IMR-90 (cell line): ENCODE measurements at regions not wholly inside any gene's neighbourhood (a gene's known extent, or its start where the extent isn't known, plus 50 kb on each side); places are given as distances from the start of the nearest gene placed in this dataset.

ENCODE experiments used
- ATAC-seq: fragments of 200-7000 bp; cut with Tn5 transposase; 2 replicates; pipeline ENCODE4 v1.9.1; 2020; ENCODE audit warnings: low read depth, mild to moderate bottlenecking, moderate library complexity
- BruUV-seq: library from RNA; stranded (reverse); fragments of 400-500 nt; replicated peaks from 2 replicates; lab custom pipeline; 2021; lab: Mats Ljungman, UMichigan
- CTCF ChIA-PET: fragments of 300-600 bp; formaldehyde crosslinking; extraction: SDS; loops from one replicate; lab custom pipeline; 2021; ENCODE audit warnings: antibody characterized with exemption; lab: Yijun Ruan, JAX
- POLR2A ChIA-PET: fragments of 300-600 bp; sonication (Branson Sonifier 250); formaldehyde crosslinking; loops from one replicate; lab custom pipeline; 2022; ENCODE audit warnings: antibody characterized with exemption; ENCODE audit not compliant: unreplicated experiment; lab: Charles Lee
- DNase-seq: peaks from one replicate; pipeline ENCODE4 v3.0.0; 2013
- H2AFZ ChIP-seq: replicated peaks from 2 replicates; pipeline ENCODE3; 2013; ENCODE audit warnings: low read length, mild to moderate bottlenecking; ENCODE audit not compliant: poor library complexity
- H2AK5ac ChIP-seq: 2 replicates; pipeline ENCODE4 v1.6.1; 2013; ENCODE audit warnings: low read depth, low read length, inconsistent platforms
- H2AK9ac ChIP-seq: replicated peaks from 2 replicates; pipeline ENCODE3; 2013; ENCODE audit warnings: mild to moderate bottlenecking, low read depth, low read length, moderate library complexity; ENCODE audit not compliant: poor library complexity
- H2BK120ac ChIP-seq: 2 replicates; pipeline ENCODE4 v1.6.1; 2013; ENCODE audit warnings: low read depth, low read length, inconsistent platforms
- H2BK15ac ChIP-seq: 3 replicates; pipeline ENCODE4 v1.6.1; 2013; ENCODE audit warnings: low read depth, low read length, inconsistent platforms
- H2BK20ac ChIP-seq: 2 replicates; pipeline ENCODE4 v1.6.1; 2013; ENCODE audit warnings: low read depth, mild to moderate bottlenecking, inconsistent platforms, low read length, moderate library complexity
- H2BK5ac ChIP-seq: 2 replicates; pipeline ENCODE4 v1.6.1; 2013; ENCODE audit warnings: mild to moderate bottlenecking, low read depth, low read length, inconsistent platforms; ENCODE audit not compliant: poor library complexity, severe bottlenecking
- H3K14ac ChIP-seq: replicated peaks from 2 replicates; pipeline ENCODE4 v1.6.1; 2013; ENCODE audit warnings: low read depth, low read length, inconsistent platforms
- H3K18ac ChIP-seq: 2 replicates; pipeline ENCODE4 v1.6.1; 2013; ENCODE audit warnings: low read depth, low read length, control low read depth
- H3K23ac ChIP-seq: 2 replicates; pipeline ENCODE4 v1.6.1; 2013; ENCODE audit warnings: low read depth, low read length, inconsistent platforms
- H3K27ac ChIP-seq: 2 replicates; pipeline ENCODE4 v1.5.1; 2013; ENCODE audit warnings: mild to moderate bottlenecking, control low read depth, low read length; ENCODE audit not compliant: insufficient read depth
- H3K27me3 ChIP-seq: 2 replicates; pipeline ENCODE4 v1.6.1; 2013; ENCODE audit warnings: low read length; ENCODE audit not compliant: control insufficient read depth, insufficient read depth
- H3K36me3 ChIP-seq: 2 replicates; pipeline ENCODE4 v1.6.1; 2013; ENCODE audit warnings: low read length, mixed read lengths; ENCODE audit not compliant: control insufficient read depth, insufficient read depth
- H3K4ac ChIP-seq: 2 replicates; pipeline ENCODE4 v1.6.1; 2013; ENCODE audit warnings: low read depth, low read length, inconsistent platforms
- H3K4me1 ChIP-seq: 2 replicates; pipeline ENCODE4 v1.6.1; 2013; ENCODE audit warnings: low read length, mixed read lengths; ENCODE audit not compliant: control insufficient read depth, insufficient read depth
- H3K4me2 ChIP-seq: 2 replicates; pipeline ENCODE4 v1.6.1; 2013; ENCODE audit warnings: low read depth, mild to moderate bottlenecking, control low read depth, low read length, moderate library complexity
- H3K4me3 ChIP-seq: 2 replicates; pipeline ENCODE4 v1.5.1; 2013; ENCODE audit warnings: low read depth, mild to moderate bottlenecking, control low read depth, low read length, moderate library complexity; ENCODE audit not compliant: insufficient read depth
- H3K56ac ChIP-seq: 2 replicates; pipeline ENCODE4 v1.6.1; 2013; ENCODE audit warnings: low read length, inconsistent platforms; ENCODE audit not compliant: insufficient read depth; ENCODE audit errors: extremely low read depth
- H3K79me1 ChIP-seq, 2 experiments: 2 replicates each; pipeline ENCODE4 v1.6.1; 2013; ENCODE audit warnings: low read length in 2 of 2, inconsistent platforms in 1 of 2, low read depth in 1 of 2
- H3K9ac ChIP-seq: 2 replicates; pipeline ENCODE4 v1.6.1; 2013; ENCODE audit warnings: low read depth, low read length, control low read depth
- H3K9me1 ChIP-seq: 2 replicates; pipeline ENCODE4 v1.6.1; 2013; ENCODE audit warnings: low read length, inconsistent platforms; ENCODE audit not compliant: insufficient read depth
- H3K9me3 ChIP-seq: 2 replicates; pipeline ENCODE4 v1.6.1; 2013; ENCODE audit warnings: low read length; ENCODE audit not compliant: control insufficient read depth, insufficient read depth
- H4K20me1 ChIP-seq: 2 replicates; pipeline ENCODE4 v1.6.1; 2013; ENCODE audit warnings: low read length, inconsistent platforms; ENCODE audit not compliant: insufficient read depth
- H4K5ac ChIP-seq: 2 replicates; pipeline ENCODE4 v1.6.1; 2013; ENCODE audit warnings: mild to moderate bottlenecking, low read depth, low read length, control low read depth
- H4K8ac ChIP-seq, 2 experiments: 2 replicates each; pipeline ENCODE4 v1.6.1; 2013; ENCODE audit warnings: low read depth in 2 of 2, low read length in 2 of 2, control low read depth in 1 of 2, inconsistent platforms in 1 of 2
- H4K91ac ChIP-seq: 2 replicates; pipeline ENCODE4 v1.6.1; 2013; ENCODE audit warnings: low read depth, low read length, inconsistent platforms; ENCODE audit not compliant: insufficient read depth
- BHLHE40 ChIP-seq: fragments of 150-350 bp; IDR thresholded peaks from 2 replicates; pipeline ENCODE4 v1.6.1; 2016; ENCODE audit warnings: mild to moderate bottlenecking, low read depth, low read length
- CEBPB ChIP-seq: IDR thresholded peaks from 2 replicates; pipeline ENCODE4 v1.6.1; 2012; ENCODE audit warnings: low read depth, low read length, improper control_type of control experiment
- CHD1 ChIP-seq: IDR thresholded peaks from 2 replicates; pipeline ENCODE4 v1.6.1; 2012; ENCODE audit warnings: low read depth, low read length, improper control_type of control experiment
- CTCF ChIP-seq: conservative IDR thresholded peaks from 2 replicates; pipeline ENCODE4 v1.5.1; 2012; ENCODE audit warnings: mild to moderate bottlenecking, low read depth, low read length, improper control_type of control experiment
- ELK1 ChIP-seq: fragments of 150-350 bp; IDR thresholded peaks from 2 replicates; pipeline ENCODE4 v1.6.1; 2016; ENCODE audit warnings: low read depth, mild to moderate bottlenecking, low read length, moderate library complexity, borderline replicate concordance
- FOS ChIP-seq: fragments of 150-350 bp; IDR thresholded peaks from 2 replicates; pipeline ENCODE4 v1.6.1; 2016; ENCODE audit warnings: low read depth, low read length
- MAFK ChIP-seq: IDR thresholded peaks from 2 replicates; pipeline ENCODE4 v1.6.1; 2012; ENCODE audit warnings: low read depth, low read length, improper control_type of control experiment
- MAZ ChIP-seq: IDR thresholded peaks from 2 replicates; pipeline ENCODE4 v1.6.1; 2012; ENCODE audit warnings: low read depth, mild to moderate bottlenecking, low read length, improper control_type of control experiment, moderate library complexity, borderline replicate concordance
- MXI1 ChIP-seq: IDR thresholded peaks from 2 replicates; pipeline ENCODE4 v1.6.1; 2012; ENCODE audit warnings: low read depth, mild to moderate bottlenecking, low read length, moderate library complexity, borderline replicate concordance
- NFE2L2 ChIP-seq: fragments of 150-350 bp; IDR thresholded peaks from 2 replicates; pipeline ENCODE4 v1.6.1; 2016; ENCODE audit warnings: low read depth, mild to moderate bottlenecking, low read length
- POLR2A ChIP-seq: IDR thresholded peaks from 2 replicates; pipeline ENCODE4 v1.6.1; 2012; ENCODE audit warnings: mild to moderate bottlenecking, low read depth, low read length
- RAD21 ChIP-seq: IDR thresholded peaks from 2 replicates; pipeline ENCODE4 v1.6.1; 2012; ENCODE audit warnings: low read length, improper control_type of control experiment
- RCOR1 ChIP-seq: IDR thresholded peaks from 2 replicates; pipeline ENCODE4 v1.6.1; 2012; ENCODE audit warnings: mild to moderate bottlenecking, low read length, improper control_type of control experiment; ENCODE audit not compliant: insufficient replicate concordance
- RFX5 ChIP-seq: IDR thresholded peaks from 2 replicates; pipeline ENCODE4 v1.8.0; 2012; ENCODE audit warnings: low read depth, mild to moderate bottlenecking, low read length, moderate library complexity
- SMC3 ChIP-seq: fragments of 150-350 bp; IDR thresholded peaks from 2 replicates; pipeline ENCODE4 v1.6.1; 2016; ENCODE audit warnings: low read depth, mild to moderate bottlenecking, antibody characterized with exemption, low read length, moderate library complexity
- USF2 ChIP-seq: fragments of 150-350 bp; IDR thresholded peaks from 2 replicates; pipeline ENCODE4 v1.6.1; 2017; ENCODE audit warnings: mild to moderate bottlenecking, antibody characterized with exemption, low read length, low read depth
- whole genome bisulfite sequencing, 2 experiments: methylation state at CpG; one replicate each; pipeline versions ENCODE4 v1.1.5 to v1.1.7; 2013; ENCODE audit warnings: missing lambda C conversion rate in 2 of 2; ENCODE audit not compliant: insufficient read length in 1 of 2; ENCODE audit errors: extremely low coverage in 2 of 2; 5-methylcytosine and 5-hydroxymethylcytosine counted together
- dilution Hi-C: fragments of 300-500 bp; cut with HindIII; formaldehyde crosslinking; loops from one replicate; pipeline ENCODE4 v1.14.3; 2018; ENCODE audit warnings: low sequenced_read_pairs; ENCODE audit not compliant: unreplicated experiment
- in situ Hi-C: fragments of 300-500 bp; cut with MboI; formaldehyde crosslinking; loops from 3 replicates; pipeline ENCODE4 v1.14.3; 2019; ENCODE audit warnings: low sequenced_read_pairs, inconsistent platforms, mixed read lengths
- intact Hi-C: fragments of 100-400 bp; cut with micrococcal nuclease; formaldehyde crosslinking; loops from 2 replicates; pipeline ENCODE4 v1.10.0; 2022

DNA sequence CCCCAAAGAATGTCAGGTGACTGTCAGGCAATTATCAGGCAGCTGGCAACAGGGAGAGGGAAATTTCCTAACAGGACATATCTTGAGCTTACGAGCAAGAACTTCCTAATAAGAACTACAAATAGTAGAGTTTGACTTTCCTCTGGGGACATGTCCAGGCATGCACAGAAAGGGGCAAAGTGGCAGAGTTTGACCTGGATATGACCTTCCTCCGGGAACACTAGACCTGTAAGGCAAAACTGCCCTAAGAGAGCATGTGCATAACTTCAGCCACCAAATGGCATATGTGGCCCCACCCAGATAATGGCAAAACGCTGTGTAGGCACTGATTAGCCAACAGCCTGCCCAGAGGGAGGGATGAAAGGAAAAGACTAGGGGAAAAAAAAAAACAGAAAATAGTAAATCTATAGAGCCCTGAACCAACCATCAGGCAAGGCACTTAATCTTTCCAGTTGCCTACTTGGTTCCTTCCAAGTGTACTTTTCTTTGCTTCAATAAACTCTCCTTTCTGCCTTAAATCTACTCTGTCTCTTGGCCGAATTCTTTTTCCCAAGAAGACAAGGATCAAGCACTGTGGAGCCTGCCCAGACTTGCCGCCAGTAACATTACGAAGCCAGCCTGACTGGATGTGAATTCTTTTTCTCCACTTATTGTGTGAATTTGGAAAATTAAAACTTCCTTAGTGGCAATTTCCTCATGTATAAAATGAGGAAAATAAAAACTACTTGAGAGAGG is 164.1 kb downstream of the SPTSSA start:
- Histone ChIP-seq H4K20me1 (no peaks in the 10 kb centered on the region), H3K4me2 (no peak overlapping the region), H3K4me3 (no peak overlapping the region), H3K9ac (no peak overlapping the region), H4K91ac (no peak overlapping the region), H2AFZ (no peak overlapping the region), H3K23ac (no peak overlapping the region), H2BK15ac (no peak overlapping the region), H4K8ac (no peak overlapping the region), H3K27ac (no peak overlapping the region), H3K56ac (no peak overlapping the region), H3K4me1 (no peaks in the 10 kb centered on the region), H3K79me1 (no peaks in the 10 kb centered on the region), H3K36me3 (no peaks in the 10 kb centered on the region), H4K5ac (no peak overlapping the region), H2BK5ac (no peak overlapping the region), H3K9me3 (no peaks in the 10 kb centered on the region), H3K4ac (no peak overlapping the region), H2AK5ac (no peak overlapping the region), H3K9me1 (no peaks in the 10 kb centered on the region), H3K27me3 (peaks cover 2% of the 10 kb centered on the region), H3K14ac (no peak overlapping the region), H3K18ac (peak overlapping the region; percentile 68; the same call in 1 of the 2 replicates), H2AK9ac (no peak overlapping the region), H2BK120ac (no peak overlapping the region), H2BK20ac (no peak overlapping the region)
- ATAC-seq (no peak), DNase-seq (no peak)
- POLR2A ChIA-PET, result no interaction called here
- in situ Hi-C loops (no loop called here), intact Hi-C loops (no loop called here), dilution Hi-C loops (no loop called here)
- CTCF ChIA-PET, result no interaction called here
- BruUV-seq, result no TSS peak
- no peak for TF ChIP-seq BHLHE40
- TF ChIP-seq USF2, result no peak
- no peak for TF ChIP-seq NFE2L2
- no peak for TF ChIP-seq POLR2A
- no peak for TF ChIP-seq CEBPB
- TF ChIP-seq SMC3, result no peak
- TF ChIP-seq MAFK, result no peak
- TF ChIP-seq RCOR1, result no peak
- TF ChIP-seq RAD21, result no peak
- TF ChIP-seq FOS, result no peak
- TF ChIP-seq ELK1, result no peak
- TF ChIP-seq MAZ, result no peak
- no peak for TF ChIP-seq CTCF
- TF ChIP-seq MXI1, result no peak
- no peak for TF ChIP-seq CHD1
- TF ChIP-seq RFX5, result no peak
- no CpG with 5 or more reads among the region's 6 CpGs for WGBS, 2 experiments
